OCI-LY3 (cell line): ENCODE measurements at regions not wholly inside any gene's neighbourhood (a gene's known extent, or its start where the extent isn't known, plus 50 kb on each side); places are given as distances from the start of the nearest gene placed in this dataset.
"Not testable (repeated sequence)": the region's sequence is repeated elsewhere in the genome, so short reads cannot be mapped to it uniquely, and the experiment has no call there.

Experiments
- H2AFZ ChIP-seq: fragments of 200-600, 300-600 bp; shearing (Covaris generic); 2 replicates; pipeline ENCODE4 v1.6.0; 2014; ENCODE audit warnings: antibody characterized with exemption, low read depth, low read length
- H3K27ac ChIP-seq: fragments of 200-600, 300-600 bp; sonication (generic); 2 replicates; pipeline ENCODE4 v1.5.1; 2014; ENCODE audit warnings: mild to moderate bottlenecking, low read length, moderate library complexity, mixed read lengths
- H3K27me3 ChIP-seq: fragments of 200-600, 300-600 bp; sonication (generic); 2 replicates; pipeline ENCODE4 v1.6.1; 2014; ENCODE audit warnings: low read depth, low read length, mixed read lengths
- H3K36me3 ChIP-seq: fragments of 200-600, 300-600 bp; sonication (generic); replicated peaks from 2 replicates; pipeline ENCODE3; 2014; ENCODE audit warnings: low read depth, low read length, mixed read lengths
- H3K4me1 ChIP-seq: fragments of 300-600, 200-600 bp; sonication (generic); 2 replicates; pipeline ENCODE4 v1.6.1; 2014; ENCODE audit warnings: low read length, mixed read lengths
- H3K4me2 ChIP-seq: fragments of 200-600, 300-600 bp; sonication (generic); 2 replicates; pipeline ENCODE4 v1.6.1; 2014; ENCODE audit warnings: low read length, mixed read lengths
- H3K4me3 ChIP-seq: fragments of 300-600, 200-600 bp; sonication (generic); 2 replicates; pipeline ENCODE4 v1.5.1; 2014; ENCODE audit warnings: antibody characterized with exemption, mild to moderate bottlenecking, low read length, moderate library complexity
- H3K79me2 ChIP-seq: fragments of 300-600, 200-600 bp; shearing (Covaris generic); 2 replicates; pipeline ENCODE4 v1.6.1; 2014; ENCODE audit warnings: mild to moderate bottlenecking, low read length, mixed read lengths
- H3K9ac ChIP-seq: fragments of 300-600, 200-600 bp; shearing (Covaris generic); 2 replicates; pipeline ENCODE4 v1.6.0; 2014; ENCODE audit warnings: mild to moderate bottlenecking, low read length, moderate library complexity
- H3K9me3 ChIP-seq: fragments of 200-600, 300-600 bp; shearing (Covaris generic); 2 replicates; pipeline ENCODE4 v1.6.1; 2014; ENCODE audit warnings: low read length, mixed read lengths; ENCODE audit not compliant: insufficient read depth
- H4K20me1 ChIP-seq: fragments of 200-600, 300-600 bp; sonication (generic); 2 replicates; pipeline ENCODE4 v1.6.1; 2016; ENCODE audit warnings: low read length, mixed read lengths; ENCODE audit not compliant: insufficient read depth

- H3K27ac ChIP-seq, H3K4me1 ChIP-seq, H4K20me1 ChIP-seq, H3K36me3 ChIP-seq, H3K79me2 ChIP-seq, H3K9me3 ChIP-seq, H2AFZ ChIP-seq, H3K27me3 ChIP-seq: not testable (repeated sequence)
- Histone ChIP-seq H3K4me3 (peak overlapping the region; percentile 75), H3K9ac (peak overlapping the region; percentile 46; the same call in 1 of the 2 replicates), H3K4me2 (peak overlapping the region; percentile 65)
These were observed 108.2 kb downstream of the SPATA31A1 start for GRCh38 chr9:39463696-39464095.

- peak overlapping the region; percentile 77; the same call in 1 of the 2 replicates for H2AFZ ChIP-seq
- H3K27me3 ChIP-seq, H3K9me3 ChIP-seq, H3K79me2 ChIP-seq, H3K4me1 ChIP-seq, H3K27ac ChIP-seq, H4K20me1 ChIP-seq, H3K36me3 ChIP-seq: not testable (repeated sequence)
- peak overlapping the region; percentile 75 for H3K4me3 ChIP-seq
- H3K4me2 ChIP-seq, result peak overlapping the region; percentile 65
- peak overlapping the region; percentile 46 for H3K9ac ChIP-seq
These were observed 108.8 kb downstream of the SPATA31A1 start for GRCh38 chr9:39464122-39464777.

DNA sequence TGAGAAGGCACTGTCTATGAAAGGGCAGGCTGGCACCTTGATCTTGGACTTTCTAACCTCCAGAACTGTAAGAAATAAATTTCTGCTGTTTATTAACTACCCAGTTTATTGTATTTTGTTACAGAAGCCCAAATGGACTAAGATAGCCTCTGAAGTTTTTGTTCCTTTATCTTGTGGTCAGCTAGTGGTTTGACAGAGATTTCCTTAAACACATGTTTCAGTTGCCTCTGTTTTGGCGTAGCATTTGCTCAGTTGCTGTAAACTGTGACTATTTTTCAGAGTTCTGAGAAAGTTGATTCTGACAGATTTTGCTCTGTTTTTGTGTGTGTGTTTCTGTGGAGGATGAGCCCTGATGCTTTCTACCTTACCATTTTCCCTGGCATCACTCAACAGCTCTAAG, 119.0 kb downstream of the SPATA31A1 start:
- H3K79me2 ChIP-seq, H3K27me3 ChIP-seq, H2AFZ ChIP-seq, H3K9me3 ChIP-seq, H3K27ac ChIP-seq, H3K4me3 ChIP-seq, H3K36me3 ChIP-seq, H3K9ac ChIP-seq, H3K4me1 ChIP-seq, H4K20me1 ChIP-seq, H3K4me2 ChIP-seq: not testable (repeated sequence)

GRCh38 chr9:39483073-39483472, 127.6 kb downstream of the SPATA31A1 start:
- not testable (repeated sequence) for H3K79me2 ChIP-seq, H3K4me2 ChIP-seq, H3K4me3 ChIP-seq, H4K20me1 ChIP-seq, H3K27ac ChIP-seq, H3K9ac ChIP-seq, H3K4me1 ChIP-seq, H3K36me3 ChIP-seq, H3K27me3 ChIP-seq, H2AFZ ChIP-seq, H3K9me3 ChIP-seq

DNA sequence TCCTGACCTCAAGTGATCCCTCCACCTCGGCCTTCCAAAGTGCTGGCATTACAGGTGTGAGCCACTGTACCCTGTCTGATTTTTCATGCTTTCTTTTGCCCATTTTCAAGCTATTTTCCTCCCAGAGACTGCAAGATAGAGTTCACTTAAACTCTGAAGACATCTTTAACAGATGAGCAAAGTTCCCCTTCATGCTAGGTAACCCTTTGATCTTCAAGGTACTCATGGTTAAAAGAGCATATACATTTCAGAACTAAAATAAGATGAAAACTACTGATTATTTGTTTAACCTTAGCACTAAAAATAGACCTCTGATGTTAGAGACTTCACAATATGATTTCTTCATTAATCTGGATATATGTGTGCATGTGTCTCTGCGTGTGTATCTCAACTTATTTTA, 128.4 kb downstream of the SPATA31A1 start:
- not testable (repeated sequence) for H3K27ac ChIP-seq, H3K79me2 ChIP-seq, H4K20me1 ChIP-seq, H3K9me3 ChIP-seq, H3K27me3 ChIP-seq, H3K36me3 ChIP-seq, H3K4me2 ChIP-seq, H3K4me3 ChIP-seq, H3K4me1 ChIP-seq, H3K9ac ChIP-seq
- 0 out of 2 replicates have a peak overlapping the region, but pooled peaks have one; percentile 40 for H2AFZ ChIP-seq

DNA sequence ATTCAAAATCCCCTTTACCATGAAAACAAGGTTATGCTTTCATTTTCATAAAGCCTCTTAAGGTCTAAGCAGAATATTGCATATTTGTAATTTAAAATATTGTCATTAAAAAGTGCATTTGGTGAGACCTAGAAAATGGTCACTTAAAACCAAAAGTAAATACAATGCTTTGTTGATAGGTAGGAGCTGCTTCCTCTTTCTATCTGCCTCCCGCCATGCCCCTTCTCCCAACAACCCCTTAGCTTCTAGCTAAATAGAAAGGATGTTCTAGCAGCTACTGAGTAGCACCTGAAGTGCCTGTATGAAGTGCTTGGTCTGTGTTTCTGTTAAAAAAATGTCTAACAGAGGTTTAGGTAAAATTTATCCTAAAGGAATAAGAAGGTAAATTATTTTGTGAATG, 128.8 kb downstream of the SPATA31A1 start:
- H3K4me1 ChIP-seq, H3K9me3 ChIP-seq, H3K9ac ChIP-seq, H3K36me3 ChIP-seq, H3K79me2 ChIP-seq, H2AFZ ChIP-seq, H3K27ac ChIP-seq, H3K27me3 ChIP-seq, H3K4me2 ChIP-seq, H4K20me1 ChIP-seq, H3K4me3 ChIP-seq: not testable (repeated sequence)

- H3K36me3 ChIP-seq, H3K27me3 ChIP-seq, H3K4me1 ChIP-seq, H3K79me2 ChIP-seq, H4K20me1 ChIP-seq, H3K9me3 ChIP-seq, H2AFZ ChIP-seq, H3K27ac ChIP-seq, H3K9ac ChIP-seq, H3K4me3 ChIP-seq, H3K4me2 ChIP-seq: not testable (repeated sequence)
These were observed 132.0 kb downstream of the SPATA31A1 start for GRCh38 chr9:39487477-39487876.

GRCh38 chr9:39496248-39496647, 140.8 kb downstream of the SPATA31A1 start:
- H3K4me2 ChIP-seq, H3K79me2 ChIP-seq, H3K27ac ChIP-seq: not testable (repeated sequence)

DNA sequence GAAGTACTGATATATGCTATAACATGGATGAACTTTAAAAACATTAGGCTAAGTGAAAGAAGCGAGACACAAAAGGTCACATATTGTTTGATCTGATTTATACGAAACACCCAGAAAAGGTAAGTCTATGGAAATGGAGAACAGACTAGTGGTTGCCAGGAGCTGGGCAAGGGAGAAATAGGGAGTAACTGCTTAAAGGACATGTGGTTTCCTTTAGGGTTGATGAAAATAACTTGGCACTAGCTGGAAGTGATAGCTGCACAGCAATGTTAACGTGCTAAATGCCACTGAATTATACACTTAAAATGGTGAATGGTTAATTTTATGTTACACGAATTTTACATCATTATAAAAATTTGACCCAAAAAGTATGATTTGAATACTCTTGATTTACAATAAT, 147.7 kb downstream of the SPATA31A1 start:
- not testable (repeated sequence) for H4K20me1 ChIP-seq, H3K79me2 ChIP-seq, H3K27me3 ChIP-seq, H3K4me2 ChIP-seq, H3K4me3 ChIP-seq, H3K9ac ChIP-seq, H3K4me1 ChIP-seq, H2AFZ ChIP-seq, H3K36me3 ChIP-seq, H3K9me3 ChIP-seq, H3K27ac ChIP-seq

More at GRCh38 chr9:39496248-39496647, 140.8 kb downstream of the SPATA31A1 start:
- H4K20me1 ChIP-seq, H3K4me1 ChIP-seq, H3K9ac ChIP-seq, H2AFZ ChIP-seq, H3K27me3 ChIP-seq, H3K36me3 ChIP-seq, H3K4me3 ChIP-seq, H3K9me3 ChIP-seq: not testable (repeated sequence)

DNA sequence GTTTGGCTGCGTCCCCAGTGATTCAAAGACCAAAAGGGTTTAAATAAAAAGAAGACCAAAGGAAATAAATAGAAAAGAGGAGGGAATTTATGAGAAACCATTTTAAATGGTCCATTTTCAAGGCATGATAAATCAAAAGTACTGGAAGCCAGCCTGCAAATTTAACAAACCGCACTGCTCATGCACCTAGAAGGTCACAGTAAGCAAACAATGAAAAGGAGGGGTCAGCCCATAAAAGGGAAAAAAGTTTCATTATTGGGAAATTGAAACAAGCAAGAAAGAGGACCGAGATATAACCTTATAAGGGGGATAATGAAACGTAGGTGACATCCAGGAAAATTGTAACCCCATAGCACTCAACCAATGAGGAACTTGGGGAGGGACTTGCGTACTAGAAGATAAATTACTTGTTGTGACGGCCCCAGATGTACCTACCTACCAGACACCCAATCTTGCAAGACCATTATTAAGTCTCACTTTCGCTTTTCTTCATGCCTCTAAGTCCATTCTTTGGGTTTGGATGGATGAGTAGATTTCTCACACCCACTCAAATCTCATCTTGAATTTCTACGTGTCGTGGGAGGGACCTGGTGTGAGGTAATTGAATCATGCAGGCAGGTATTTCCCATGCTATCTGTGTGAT, 172.0 kb downstream of the SPATA31A1 start:
- not testable (repeated sequence) for H3K79me2 ChIP-seq, H2AFZ ChIP-seq, H3K4me3 ChIP-seq, H3K9me3 ChIP-seq, H3K4me2 ChIP-seq, H3K27ac ChIP-seq, H3K36me3 ChIP-seq, H3K9ac ChIP-seq, H4K20me1 ChIP-seq, H3K4me1 ChIP-seq, H3K27me3 ChIP-seq
